Progenitor cell of endocrine pancreas (in vitro differentiated cells): ENCODE measurements at regions not wholly inside any gene's neighbourhood (a gene's known extent, or its start where the extent isn't known, plus 50 kb on each side); places are given as distances from the start of the nearest gene placed in this dataset.

ENCODE experiments used
- DNase-seq: peaks from one replicate; pipeline ENCODE4 v3.0.0; 2021; ENCODE audit warnings: low spot score; ENCODE audit not compliant: unreplicated experiment
- H3K27ac Mint-ChIP-seq: 2 replicates; pipeline ENCODE4 v1.8.0; 2021; ENCODE audit warnings: mild to moderate bottlenecking, moderate library complexity, mixed read lengths
- H3K27me3 Mint-ChIP-seq: 2 replicates; pipeline ENCODE4 v1.8.0; 2021; ENCODE audit warnings: mixed read lengths
- H3K36me3 Mint-ChIP-seq: 2 replicates; pipeline ENCODE4 v1.8.0; 2022; ENCODE audit warnings: mixed read lengths; ENCODE audit not compliant: insufficient read depth
- H3K4me1 Mint-ChIP-seq: 2 replicates; pipeline ENCODE4 v1.8.0; 2021; ENCODE audit warnings: low read depth, mixed read lengths
- H3K4me3 Mint-ChIP-seq: 2 replicates; pipeline ENCODE4 v1.8.0; 2021; ENCODE audit warnings: low read depth, mild to moderate bottlenecking, moderate library complexity, mixed read lengths
- H3K9me3 Mint-ChIP-seq: 2 replicates; pipeline ENCODE4 v1.8.0; 2021; ENCODE audit warnings: low read depth, mixed read lengths
- TF ChIP-seq, protein P1 (sequence below): fragments of 200-600 bp; sonication (generic); IDR thresholded peaks from one replicate; pipeline ENCODE4 v1.5.0; 2021; ENCODE audit warnings: antibody characterized with exemption, mild to moderate bottlenecking; ENCODE audit not compliant: unreplicated experiment

- no peak overlapping the region for H3K27ac Mint-ChIP-seq
- H3K4me3 Mint-ChIP-seq: no peak overlapping the region
- no peak for DNase-seq
- no peaks in the 10 kb centered on the region for H3K9me3 Mint-ChIP-seq
- no peaks in the 10 kb centered on the region for H3K4me1 Mint-ChIP-seq
- peaks cover 6% of the 10 kb centered on the region for H3K27me3 Mint-ChIP-seq
- no peaks in the 10 kb centered on the region for H3K36me3 Mint-ChIP-seq
- TF ChIP-seq, protein P1, sequence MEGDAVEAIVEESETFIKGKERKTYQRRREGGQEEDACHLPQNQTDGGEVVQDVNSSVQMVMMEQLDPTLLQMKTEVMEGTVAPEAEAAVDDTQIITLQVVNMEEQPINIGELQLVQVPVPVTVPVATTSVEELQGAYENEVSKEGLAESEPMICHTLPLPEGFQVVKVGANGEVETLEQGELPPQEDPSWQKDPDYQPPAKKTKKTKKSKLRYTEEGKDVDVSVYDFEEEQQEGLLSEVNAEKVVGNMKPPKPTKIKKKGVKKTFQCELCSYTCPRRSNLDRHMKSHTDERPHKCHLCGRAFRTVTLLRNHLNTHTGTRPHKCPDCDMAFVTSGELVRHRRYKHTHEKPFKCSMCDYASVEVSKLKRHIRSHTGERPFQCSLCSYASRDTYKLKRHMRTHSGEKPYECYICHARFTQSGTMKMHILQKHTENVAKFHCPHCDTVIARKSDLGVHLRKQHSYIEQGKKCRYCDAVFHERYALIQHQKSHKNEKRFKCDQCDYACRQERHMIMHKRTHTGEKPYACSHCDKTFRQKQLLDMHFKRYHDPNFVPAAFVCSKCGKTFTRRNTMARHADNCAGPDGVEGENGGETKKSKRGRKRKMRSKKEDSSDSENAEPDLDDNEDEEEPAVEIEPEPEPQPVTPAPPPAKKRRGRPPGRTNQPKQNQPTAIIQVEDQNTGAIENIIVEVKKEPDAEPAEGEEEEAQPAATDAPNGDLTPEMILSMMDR: no peak
Observed at GRCh38 chr3:78035131-78035641, 995.3 kb downstream of the ROBO2 start.

DNA sequence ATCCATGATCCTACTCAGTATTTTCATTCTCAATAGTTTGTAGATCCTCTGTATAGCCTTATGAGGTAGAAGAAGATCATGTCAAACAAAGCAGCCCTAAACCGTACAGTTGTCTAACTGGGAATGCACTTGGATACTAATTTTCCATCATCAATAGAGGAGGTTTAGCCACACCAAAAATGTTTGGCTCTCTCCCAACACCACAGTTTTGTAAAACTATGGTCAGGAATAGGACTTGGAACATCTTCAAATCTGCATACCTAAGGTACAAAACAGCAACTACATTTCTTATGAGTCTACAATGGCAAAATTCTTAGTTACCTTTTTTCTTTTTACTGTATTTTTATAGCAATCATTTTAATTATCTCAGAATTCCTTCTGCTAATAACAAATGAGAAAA, 1001.6 kb downstream of the ROBO2 start:
- Mint-ChIP-seq H3K4me1 (peaks cover 4% of the 10 kb centered on the region), H3K4me3 (no peak overlapping the region), H3K9me3 (no peaks in the 10 kb centered on the region), H3K27me3 (no peaks in the 10 kb centered on the region), H3K27ac (no peak overlapping the region), H3K36me3 (no peaks in the 10 kb centered on the region)
- DNase-seq: no peak
- TF ChIP-seq, protein P1: no peak

DNA sequence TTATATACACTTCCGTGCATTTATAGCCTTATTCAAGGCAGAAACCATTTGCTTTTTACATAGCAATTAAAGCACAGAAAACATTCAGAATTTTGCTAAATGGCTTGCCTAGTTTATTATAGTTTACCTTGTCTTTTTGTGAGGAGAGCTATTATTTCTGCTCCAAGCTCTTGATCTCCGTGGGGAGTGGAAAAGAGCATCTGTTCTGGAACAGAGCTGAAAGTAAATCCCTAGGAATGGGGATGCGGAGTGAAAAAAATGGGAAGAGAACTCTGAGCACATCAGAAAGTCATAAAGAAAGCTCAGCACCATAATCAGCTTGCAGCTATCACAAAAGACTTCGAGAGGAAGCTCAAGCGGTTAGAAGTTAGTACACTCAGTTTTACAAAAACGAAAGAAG, 1006.7 kb downstream of the ROBO2 start:
- H3K4me1 Mint-ChIP-seq: peaks cover 7% of the 10 kb centered on the region
- H3K36me3 Mint-ChIP-seq: no peaks in the 10 kb centered on the region
- no peak overlapping the region for H3K27ac Mint-ChIP-seq
- H3K4me3 Mint-ChIP-seq: no peak overlapping the region
- no peaks in the 10 kb centered on the region for H3K27me3 Mint-ChIP-seq
- TF ChIP-seq, protein P1: no peak
- no peaks in the 10 kb centered on the region for H3K9me3 Mint-ChIP-seq
- no peak for DNase-seq

DNA sequence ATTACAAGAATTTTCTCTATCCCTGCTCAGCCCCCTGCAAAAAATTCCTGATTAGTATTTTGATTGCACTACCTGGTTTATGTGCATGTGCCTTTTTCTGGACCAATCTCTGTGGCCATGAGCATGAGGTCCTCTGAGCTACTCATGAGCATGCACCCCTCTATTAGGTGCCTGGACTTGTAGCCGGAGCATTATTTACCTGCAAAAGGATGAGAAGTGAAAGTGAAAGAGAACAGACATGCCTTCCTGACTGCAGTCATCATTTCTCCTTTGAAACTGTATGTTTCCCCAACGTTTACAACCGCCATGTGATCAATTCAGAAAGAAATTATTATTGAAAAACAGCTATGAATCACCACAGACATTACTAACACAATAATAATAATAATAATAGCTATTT, 1008.8 kb downstream of the ROBO2 start:
- DNase-seq: no peak
- Mint-ChIP-seq H3K9me3 (no peaks in the 10 kb centered on the region), H3K4me3 (no peak overlapping the region), H3K4me1 (peaks cover 7% of the 10 kb centered on the region), H3K36me3 (no peaks in the 10 kb centered on the region), H3K27me3 (no peaks in the 10 kb centered on the region), H3K27ac (no peak overlapping the region)
- TF ChIP-seq, protein P1: no peak

DNA sequence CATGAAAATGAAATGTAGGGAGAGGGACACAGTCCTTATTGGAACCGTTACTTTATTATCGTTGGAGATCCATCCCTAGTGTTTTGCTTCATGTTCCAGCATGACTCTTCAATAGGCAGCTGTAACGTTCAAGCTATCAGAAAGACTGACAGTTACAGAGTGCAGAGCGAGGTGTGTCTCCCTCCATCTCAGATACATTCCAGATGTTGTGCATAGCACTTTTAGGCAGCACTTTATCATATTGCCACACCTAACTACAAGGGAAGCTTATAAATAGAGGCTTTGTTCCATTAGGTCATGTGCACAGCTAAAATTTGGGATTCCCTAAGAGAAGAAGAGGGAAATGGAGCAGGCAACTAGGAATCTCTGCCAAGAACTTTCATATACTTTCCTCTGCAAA, 1009.6 kb downstream of the ROBO2 start:
- Mint-ChIP-seq H3K27ac (no peak overlapping the region), H3K27me3 (no peaks in the 10 kb centered on the region), H3K36me3 (no peaks in the 10 kb centered on the region), H3K9me3 (no peaks in the 10 kb centered on the region), H3K4me3 (no peak overlapping the region), H3K4me1 (peaks cover 7% of the 10 kb centered on the region)
- TF ChIP-seq, protein P1: no peak
- no peak for DNase-seq
